ENCODE measurements at regions not wholly inside any gene's neighbourhood (a gene's known extent, or its start where the extent isn't known, plus 50 kb on each side); places are given as distances from the start of the nearest gene placed in this dataset.

DNA sequence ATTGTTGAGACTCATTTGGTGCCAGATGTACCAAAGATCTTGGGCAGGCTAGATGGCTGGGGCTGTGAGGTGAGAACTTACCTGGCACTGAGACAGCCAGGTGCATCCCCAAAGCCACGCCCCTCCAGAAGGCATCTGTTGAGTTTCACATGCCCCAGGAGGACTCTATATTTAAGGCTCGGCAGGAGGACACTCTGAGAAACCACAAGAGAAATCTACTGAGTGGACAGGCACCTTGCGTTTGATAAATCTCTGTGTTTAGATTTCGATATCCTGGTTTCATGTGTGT, 197.9 kb upstream of the ZNF536 start:
- no peak overlapping the region for H3K27ac Mint-ChIP-seq
- no peaks in the 10 kb centered on the region for H3K4me1 Mint-ChIP-seq
- no peaks in the 10 kb centered on the region for H3K36me3 Mint-ChIP-seq (ENCODE audit: low read depth)
- TF ChIP-seq, protein P1, sequence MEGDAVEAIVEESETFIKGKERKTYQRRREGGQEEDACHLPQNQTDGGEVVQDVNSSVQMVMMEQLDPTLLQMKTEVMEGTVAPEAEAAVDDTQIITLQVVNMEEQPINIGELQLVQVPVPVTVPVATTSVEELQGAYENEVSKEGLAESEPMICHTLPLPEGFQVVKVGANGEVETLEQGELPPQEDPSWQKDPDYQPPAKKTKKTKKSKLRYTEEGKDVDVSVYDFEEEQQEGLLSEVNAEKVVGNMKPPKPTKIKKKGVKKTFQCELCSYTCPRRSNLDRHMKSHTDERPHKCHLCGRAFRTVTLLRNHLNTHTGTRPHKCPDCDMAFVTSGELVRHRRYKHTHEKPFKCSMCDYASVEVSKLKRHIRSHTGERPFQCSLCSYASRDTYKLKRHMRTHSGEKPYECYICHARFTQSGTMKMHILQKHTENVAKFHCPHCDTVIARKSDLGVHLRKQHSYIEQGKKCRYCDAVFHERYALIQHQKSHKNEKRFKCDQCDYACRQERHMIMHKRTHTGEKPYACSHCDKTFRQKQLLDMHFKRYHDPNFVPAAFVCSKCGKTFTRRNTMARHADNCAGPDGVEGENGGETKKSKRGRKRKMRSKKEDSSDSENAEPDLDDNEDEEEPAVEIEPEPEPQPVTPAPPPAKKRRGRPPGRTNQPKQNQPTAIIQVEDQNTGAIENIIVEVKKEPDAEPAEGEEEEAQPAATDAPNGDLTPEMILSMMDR (IDR thresholded peaks at IDR 0.05), result no peak
- DNase-seq, result no peak
- H3K9me3 Mint-ChIP-seq, result peaks cover under 1% of the 10 kb centered on the region
- H3K27me3 Mint-ChIP-seq (ENCODE audit: low read depth, poor library complexity), result peaks cover 8% of the 10 kb centered on the region
- no peak overlapping the region for H3K4me3 Mint-ChIP-seq

DNA sequence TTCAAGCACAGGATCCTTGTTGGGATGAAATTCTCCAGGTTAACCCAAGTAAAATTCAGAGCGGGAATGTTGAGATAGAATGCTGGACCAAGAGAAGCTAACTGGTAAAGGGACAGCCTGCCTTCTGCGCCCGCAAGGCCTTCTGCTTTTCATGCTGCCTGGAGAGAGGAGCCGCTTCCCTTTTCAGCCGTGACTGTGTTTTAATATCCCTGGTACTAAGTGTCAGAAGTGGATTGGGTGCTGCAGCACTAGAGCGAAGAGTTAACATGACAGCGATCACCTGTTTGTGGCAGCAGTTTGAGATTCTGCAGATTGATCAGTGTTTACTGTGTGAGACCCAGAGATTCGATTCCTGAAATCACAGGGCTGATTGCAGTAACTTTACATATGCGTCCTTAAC, 197.4 kb upstream of the ZNF536 start:
- Mint-ChIP-seq H3K27me3 (ENCODE audit: low read depth, poor library complexity) (peaks cover 11% of the 10 kb centered on the region), H3K4me3 (no peak overlapping the region), H3K9me3 (peaks cover 6% of the 10 kb centered on the region), H3K27ac (no peak overlapping the region), H3K36me3 (ENCODE audit: low read depth) (no peaks in the 10 kb centered on the region), H3K4me1 (no peaks in the 10 kb centered on the region)
- TF ChIP-seq, protein P1 (IDR thresholded peaks at IDR 0.05), result no peak
- no peak for DNase-seq

DNA sequence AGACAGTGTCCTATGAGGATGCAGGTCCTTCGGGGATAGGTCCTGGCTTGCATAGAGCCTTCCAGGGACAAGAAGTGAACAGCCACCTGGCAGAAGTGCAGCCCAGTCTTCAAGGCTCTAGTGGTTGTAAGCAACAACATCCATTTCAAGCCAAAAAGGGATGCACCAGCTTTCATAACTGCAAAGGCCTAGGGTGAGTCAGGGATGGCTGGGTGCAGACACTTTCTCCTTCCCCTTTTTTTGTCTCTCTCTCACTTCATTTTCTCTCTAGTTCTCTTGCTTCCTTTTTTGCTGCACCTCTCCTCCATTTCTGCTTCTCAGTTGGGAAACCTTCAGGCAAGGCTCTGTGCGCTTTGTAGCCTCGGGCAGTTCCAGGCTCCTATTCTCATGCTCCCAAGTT, 196.2 kb upstream of the ZNF536 start:
- H3K36me3 Mint-ChIP-seq (ENCODE audit: low read depth), result no peaks in the 10 kb centered on the region
- DNase-seq, result no peak
- H3K4me1 Mint-ChIP-seq, result no peaks in the 10 kb centered on the region
- peaks cover 11% of the 10 kb centered on the region for H3K27me3 Mint-ChIP-seq (ENCODE audit: low read depth, poor library complexity)
- TF ChIP-seq, protein P1 (IDR thresholded peaks at IDR 0.05), result no peak
- H3K4me3 Mint-ChIP-seq, result no peak overlapping the region
- peaks cover 18% of the 10 kb centered on the region for H3K9me3 Mint-ChIP-seq
- H3K27ac Mint-ChIP-seq, result no peak overlapping the region

DNA sequence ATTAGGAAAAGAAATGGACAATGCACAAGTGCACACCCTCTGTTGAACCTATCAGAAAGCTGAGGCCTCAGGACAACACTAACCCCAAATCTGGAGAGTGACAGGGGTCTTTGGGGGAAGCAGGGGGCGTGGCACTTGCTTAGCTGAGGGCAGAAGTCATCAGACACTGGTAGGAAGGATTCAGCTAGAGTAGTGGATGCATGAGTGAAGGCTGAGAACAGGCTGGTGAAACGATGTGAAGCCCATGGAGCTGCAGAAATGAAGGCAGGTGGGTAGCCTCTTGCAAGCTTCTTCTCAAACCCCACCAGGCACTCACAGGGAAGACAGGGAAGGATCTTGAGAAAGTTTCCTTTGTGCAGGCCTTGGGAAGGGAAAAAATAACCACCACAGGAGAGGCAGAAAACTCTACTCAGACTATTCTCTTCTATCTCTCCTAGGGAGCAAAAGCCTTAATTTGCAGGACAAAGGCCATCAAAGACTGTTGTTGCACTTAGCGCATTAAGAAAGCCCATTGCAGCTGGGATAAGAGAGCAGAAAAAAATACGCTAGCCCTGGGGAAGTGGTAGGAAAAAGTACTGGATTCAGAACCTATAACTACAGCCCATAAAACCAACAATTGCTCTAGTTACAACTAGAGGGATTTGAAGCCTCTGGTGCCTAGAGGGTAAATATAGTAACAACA, 193.3 kb upstream of the ZNF536 start:
- no peak overlapping the region for H3K4me3 Mint-ChIP-seq
- peaks cover 10% of the 10 kb centered on the region for H3K27me3 Mint-ChIP-seq (ENCODE audit: low read depth, poor library complexity)
- no peaks in the 10 kb centered on the region for H3K36me3 Mint-ChIP-seq (ENCODE audit: low read depth)
- H3K4me1 Mint-ChIP-seq, result no peaks in the 10 kb centered on the region
- TF ChIP-seq, protein P1 (IDR thresholded peaks at IDR 0.05), result no peak
- H3K27ac Mint-ChIP-seq, result no peak overlapping the region
- H3K9me3 Mint-ChIP-seq, result peaks cover 43% of the 10 kb centered on the region
- no peak for DNase-seq

DNA sequence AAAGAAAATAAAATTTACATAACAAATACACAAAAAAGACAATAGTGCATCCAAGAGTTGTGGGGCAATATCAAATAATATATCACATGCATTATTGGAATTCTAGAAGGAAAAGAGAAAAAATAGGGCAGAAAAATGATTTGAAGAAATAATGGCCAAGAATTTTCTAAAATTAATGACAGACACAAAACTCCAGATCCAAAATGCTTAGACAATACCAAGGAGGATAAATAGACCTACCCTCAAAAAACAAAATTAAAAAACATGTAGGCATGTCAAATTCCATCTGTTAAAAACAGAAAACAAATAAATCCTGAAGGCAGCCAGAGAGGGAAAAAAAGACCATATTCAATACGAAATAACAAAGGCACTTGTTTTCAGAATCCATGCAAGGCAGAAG, 191.5 kb upstream of the ZNF536 start:
- H3K4me3 Mint-ChIP-seq, result no peak overlapping the region
- H3K27ac Mint-ChIP-seq, result no peak overlapping the region
- DNase-seq, result no peak
- peaks cover 5% of the 10 kb centered on the region for H3K36me3 Mint-ChIP-seq (ENCODE audit: low read depth)
- H3K4me1 Mint-ChIP-seq, result no peaks in the 10 kb centered on the region
- H3K9me3 Mint-ChIP-seq, result peaks cover 60% of the 10 kb centered on the region
- H3K27me3 Mint-ChIP-seq (ENCODE audit: low read depth, poor library complexity), result peaks cover 6% of the 10 kb centered on the region
- TF ChIP-seq, protein P1 (IDR thresholded peaks at IDR 0.05), result no peak

DNA sequence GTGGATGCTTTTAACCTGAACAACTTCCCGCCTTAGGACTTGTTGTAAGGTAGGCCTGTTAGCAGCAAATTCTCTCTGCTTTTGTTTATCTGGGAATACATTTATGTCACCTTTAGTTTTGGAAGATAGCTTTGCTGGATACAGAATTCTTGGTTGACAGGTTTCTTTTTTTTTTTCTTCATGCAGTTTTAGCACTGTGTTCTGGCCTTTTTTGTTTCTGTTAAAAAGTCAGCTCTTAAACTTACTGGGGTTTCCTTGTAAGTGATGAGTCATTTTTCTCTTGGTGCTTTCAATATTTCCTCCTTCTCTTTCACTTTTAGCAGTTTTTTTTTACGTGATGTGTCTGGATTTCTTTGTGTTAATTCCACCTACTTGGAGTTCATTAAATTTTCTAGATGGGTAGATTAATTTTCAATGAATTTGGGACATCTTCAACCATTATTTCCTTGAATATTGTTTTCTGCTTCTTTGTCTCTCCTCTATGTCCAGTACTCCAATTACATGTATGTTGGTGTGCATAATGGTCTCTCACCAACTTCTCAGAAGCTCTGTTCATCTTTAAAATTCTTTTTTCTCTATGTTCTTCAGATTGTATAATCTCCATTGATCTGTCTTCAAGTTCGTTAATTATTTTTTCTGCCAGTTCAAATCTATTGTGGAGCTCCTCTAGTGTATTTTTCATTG, 188.2 kb upstream of the ZNF536 start:
- Mint-ChIP-seq H3K36me3 (ENCODE audit: low read depth) (peaks cover 5% of the 10 kb centered on the region), H3K9me3 (peaks cover 80% of the 10 kb centered on the region), H3K27me3 (ENCODE audit: low read depth, poor library complexity) (peaks cover 12% of the 10 kb centered on the region), H3K27ac (no peak overlapping the region), H3K4me3 (no peak overlapping the region), H3K4me1 (no peaks in the 10 kb centered on the region)
- TF ChIP-seq, protein P1 (IDR thresholded peaks at IDR 0.05), result no peak
- no peak for DNase-seq
